ENCODE measurements at regions not wholly inside any gene's neighbourhood (a gene's known extent, or its start where the extent isn't known, plus 50 kb on each side); places are given as distances from the start of the nearest gene placed in this dataset.

DNA sequence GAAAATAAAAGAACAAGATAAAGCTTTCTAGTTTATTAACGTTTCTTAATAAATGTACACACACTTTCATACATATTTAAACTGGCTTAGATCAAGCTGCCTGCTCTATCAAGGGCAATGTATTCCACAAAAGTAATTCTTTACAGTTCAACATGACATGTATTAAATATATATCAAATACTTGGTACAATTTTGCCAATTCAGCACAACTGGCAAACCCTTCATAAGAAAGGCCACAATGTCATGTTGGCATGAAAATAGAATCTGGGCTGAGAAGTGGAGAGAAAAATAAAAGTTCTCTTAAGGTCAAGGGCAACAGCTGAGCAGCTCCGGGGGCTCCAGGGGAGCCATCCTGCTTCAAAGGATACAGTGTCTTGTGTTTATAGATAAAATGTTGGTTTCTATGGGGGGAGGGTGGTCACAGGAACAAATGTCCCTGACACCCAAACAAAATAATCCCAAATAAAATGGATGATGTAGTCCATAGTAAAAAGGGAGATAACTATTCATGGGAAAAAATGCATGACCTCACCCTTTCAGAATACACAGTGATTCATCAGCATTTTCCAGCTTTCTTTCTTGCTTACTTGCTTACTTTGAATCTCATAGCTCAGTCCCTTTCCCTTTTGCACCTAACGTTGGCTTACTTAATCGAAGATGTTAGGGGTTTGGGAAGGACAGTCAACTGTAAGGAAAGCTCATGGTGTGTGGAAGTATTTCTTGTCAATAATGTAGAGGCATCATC lies 494.9 kb downstream of the NYAP2 start:
- WGBS (ENCODE audit: extremely low coverage, insufficient read length, low lambda C conversion rate): no CpG with 5 or more reads among the region's 4 CpGs
- Histone ChIP-seq H4K91ac (ENCODE audit: insufficient read length, low read depth, low read length) (no peak overlapping the region), H4K5ac (ENCODE audit: insufficient read length, low read depth, low read length) (no peak overlapping the region), H3K79me1 (ENCODE audit: insufficient read depth, low read depth, low read length, poor library complexity, severe bottlenecking) (no peaks in the 10 kb centered on the region), H3K27me3 (ENCODE audit: insufficient read depth, low read length) (no peaks in the 10 kb centered on the region), H3K9me3 (ENCODE audit: control insufficient read depth, low read depth, low read length) (no peaks in the 10 kb centered on the region), H4K8ac (replicated peaks; ENCODE audit: insufficient read length, low read depth, low read length) (no peak overlapping the region), H2BK12ac (ENCODE audit: insufficient read length, low read depth, low read length) (no peak overlapping the region), H3K79me2 (ENCODE audit: insufficient read depth, low read length) (no peaks in the 10 kb centered on the region), H4K20me1 (ENCODE audit: control insufficient read depth, insufficient read depth, insufficient read length) (no peaks in the 10 kb centered on the region), H3T11ph (ENCODE audit: low read length) (no peak overlapping the region), H2BK15ac (ENCODE audit: low read depth, low read length) (no peak overlapping the region), H2AFZ (ENCODE audit: low read length) (no peak overlapping the region), H3K27ac (ENCODE audit: insufficient read length, low read depth, low read length) (no peak overlapping the region), H3K18ac (ENCODE audit: insufficient read length, low read depth, low read length) (no peak overlapping the region), H3K14ac (ENCODE audit: insufficient read depth, low read length) (no peak overlapping the region; the same call in 1 of the 2 replicates), H3K23me2 (ENCODE audit: insufficient read length, low read depth, low read length, poor library complexity, severe bottlenecking) (no peaks in the 10 kb centered on the region), H3K4ac (ENCODE audit: low read depth, low read length) (no peak overlapping the region), H2AK5ac (ENCODE audit: insufficient read length, low read length) (no peak overlapping the region), H3K23ac (ENCODE audit: insufficient read length, low read depth, low read length) (no peak overlapping the region), H3K4me1 (ENCODE audit: insufficient read depth, low read length) (no peaks in the 10 kb centered on the region), H2BK20ac (ENCODE audit: low read depth, low read length, poor library complexity, severe bottlenecking) (no peak overlapping the region), H3K9ac (ENCODE audit: extremely low read depth, insufficient read length, low read length) (no peak overlapping the region), H2BK120ac (ENCODE audit: low read depth, low read length, poor library complexity, severe bottlenecking) (no peak overlapping the region), H2BK5ac (ENCODE audit: insufficient read length, low read length) (no peak overlapping the region), H3K56ac (ENCODE audit: insufficient read length, low read depth, low read length) (no peak overlapping the region), H3K4me2 (ENCODE audit: insufficient read depth, insufficient read length, low read length) (no peak overlapping the region)
- no peak for DNase-seq
- Mint-ChIP-seq H3K9me3 (no peaks in the 10 kb centered on the region; a peak in 1 of 5 replicates), H3K36me3 (ENCODE audit: insufficient read depth in 1 of 3, low read depth in 3 of 3) (no peaks in the 10 kb centered on the region; a peak in 1 of 7 replicates), H3K4me3 (no peak overlapping the region), H3K27me3 (ENCODE audit: low read depth) (no peaks in the 10 kb centered on the region), H3K27ac (no peak overlapping the region), H3K4me1 (no peaks in the 10 kb centered on the region)
- TF ChIP-seq, protein P1, sequence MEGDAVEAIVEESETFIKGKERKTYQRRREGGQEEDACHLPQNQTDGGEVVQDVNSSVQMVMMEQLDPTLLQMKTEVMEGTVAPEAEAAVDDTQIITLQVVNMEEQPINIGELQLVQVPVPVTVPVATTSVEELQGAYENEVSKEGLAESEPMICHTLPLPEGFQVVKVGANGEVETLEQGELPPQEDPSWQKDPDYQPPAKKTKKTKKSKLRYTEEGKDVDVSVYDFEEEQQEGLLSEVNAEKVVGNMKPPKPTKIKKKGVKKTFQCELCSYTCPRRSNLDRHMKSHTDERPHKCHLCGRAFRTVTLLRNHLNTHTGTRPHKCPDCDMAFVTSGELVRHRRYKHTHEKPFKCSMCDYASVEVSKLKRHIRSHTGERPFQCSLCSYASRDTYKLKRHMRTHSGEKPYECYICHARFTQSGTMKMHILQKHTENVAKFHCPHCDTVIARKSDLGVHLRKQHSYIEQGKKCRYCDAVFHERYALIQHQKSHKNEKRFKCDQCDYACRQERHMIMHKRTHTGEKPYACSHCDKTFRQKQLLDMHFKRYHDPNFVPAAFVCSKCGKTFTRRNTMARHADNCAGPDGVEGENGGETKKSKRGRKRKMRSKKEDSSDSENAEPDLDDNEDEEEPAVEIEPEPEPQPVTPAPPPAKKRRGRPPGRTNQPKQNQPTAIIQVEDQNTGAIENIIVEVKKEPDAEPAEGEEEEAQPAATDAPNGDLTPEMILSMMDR (conservative IDR thresholded peaks at IDR 0.05): no peak

Data from H9 (cell line).